WI38 (cell line): ENCODE measurements at regions not wholly inside any gene's neighbourhood (a gene's known extent, or its start where the extent isn't known, plus 50 kb on each side); places are given as distances from the start of the nearest gene placed in this dataset.

ENCODE experiments used
- H3K4me3 ChIP-seq: 2 replicates; pipeline ENCODE4 v1.5.1; 2011; ENCODE audit warnings: low read depth, mild to moderate bottlenecking, control low read depth, low read length
- CTCF ChIP-seq: IDR thresholded peaks from 2 replicates; pipeline ENCODE4 v1.5.1; 2012; ENCODE audit warnings: low read depth, mild to moderate bottlenecking, control low read depth, low read length

GRCh38 chr19:31164791-31165251 is 184.4 kb downstream of the TSHZ3 start:
- TF ChIP-seq CTCF: no peak
- H3K4me3 ChIP-seq: no peak overlapping the region

- TF ChIP-seq CTCF: no peak
- no peak overlapping the region for H3K4me3 ChIP-seq
These were observed 188.8 kb downstream of the TSHZ3 start for GRCh38 chr19:31160336-31160926.

- no peak overlapping the region for H3K4me3 ChIP-seq
- no peak for TF ChIP-seq CTCF
These were observed 195.2 kb downstream of the TSHZ3 start for GRCh38 chr19:31154021-31154420.

- no peak overlapping the region for H3K4me3 ChIP-seq
- TF ChIP-seq CTCF: no peak
These were observed 196.3 kb downstream of the TSHZ3 start for GRCh38 chr19:31152906-31153305.

GRCh38 chr19:31149441-31149941 is 199.7 kb downstream of the TSHZ3 start:
- no peak for TF ChIP-seq CTCF
- H3K4me3 ChIP-seq: no peak overlapping the region

- TF ChIP-seq CTCF: no peak
These were observed 200.6 kb downstream of the TSHZ3 start for GRCh38 chr19:31148671-31149070.

GRCh38 chr19:31147234-31147633 is 202.0 kb downstream of the TSHZ3 start:
- no peak overlapping the region for H3K4me3 ChIP-seq

More at GRCh38 chr19:31148671-31149070, 200.6 kb downstream of the TSHZ3 start:
- no peak overlapping the region for H3K4me3 ChIP-seq

More at GRCh38 chr19:31147234-31147633, 202.0 kb downstream of the TSHZ3 start:
- TF ChIP-seq CTCF: no peak
